ENCODE measurements at regions not wholly inside any gene's neighbourhood (a gene's known extent, or its start where the extent isn't known, plus 50 kb on each side); places are given as distances from the start of the nearest gene placed in this dataset.

DNA sequence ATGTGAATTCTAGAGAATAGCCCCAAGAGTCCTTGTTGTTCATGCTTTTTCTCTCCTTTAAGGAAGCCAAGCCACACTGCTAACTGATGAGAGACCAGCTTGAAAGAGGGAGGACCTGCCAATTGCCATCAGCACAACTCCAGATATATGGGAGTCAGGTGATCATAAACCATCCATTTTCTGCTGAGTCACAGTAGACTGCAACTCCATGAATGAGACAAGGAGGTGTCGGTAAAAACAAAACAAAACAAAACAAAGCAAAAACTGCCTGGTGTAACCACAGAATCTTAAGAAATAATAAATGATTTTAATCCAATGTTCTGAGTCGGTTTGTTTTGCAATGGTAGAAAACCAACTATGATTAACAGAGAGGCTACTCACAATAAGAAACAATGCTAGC, 837.3 kb downstream of the PCDH7 start:
- DNase-seq, result no peak

DNA sequence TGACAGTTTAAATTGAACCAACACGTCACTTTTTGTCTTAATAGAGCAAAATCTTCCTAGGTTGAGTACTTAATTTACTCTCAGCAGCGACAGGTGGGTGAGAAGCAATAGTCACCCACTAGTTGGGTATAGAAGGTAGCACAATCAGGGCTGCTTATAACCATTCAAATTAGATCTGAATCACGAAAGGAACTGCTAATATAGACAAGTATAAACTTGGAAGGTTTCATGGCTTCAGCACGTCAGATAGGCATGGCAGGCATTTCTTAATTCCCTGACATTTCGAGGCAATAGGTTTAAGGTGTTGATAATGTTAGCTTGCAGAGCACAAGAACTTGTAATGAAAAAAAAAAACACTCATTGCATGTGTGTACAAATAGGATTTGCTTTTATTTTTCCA, 853.4 kb downstream of the PCDH7 start:
- no peak for DNase-seq

DNA sequence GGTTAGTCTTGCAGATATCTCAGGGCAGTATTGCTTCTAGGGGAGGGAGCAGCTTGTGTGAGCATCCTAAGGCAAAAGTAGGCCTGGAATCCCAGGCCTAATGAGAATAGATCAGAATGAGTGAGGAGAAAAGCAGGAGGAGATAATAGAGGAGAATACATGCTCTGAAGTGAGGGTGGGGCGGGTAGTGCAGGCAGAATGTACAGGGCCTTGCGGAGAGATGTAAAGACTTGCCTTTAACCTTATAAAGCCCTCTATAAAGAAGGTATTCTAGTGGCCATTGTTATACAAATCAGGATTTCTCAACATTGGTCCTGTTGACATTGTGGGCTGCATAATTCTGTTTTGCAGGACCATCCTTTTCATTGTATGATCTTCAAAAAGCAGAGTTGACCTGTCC, 855.3 kb downstream of the PCDH7 start:
- no peak for DNase-seq

DNA sequence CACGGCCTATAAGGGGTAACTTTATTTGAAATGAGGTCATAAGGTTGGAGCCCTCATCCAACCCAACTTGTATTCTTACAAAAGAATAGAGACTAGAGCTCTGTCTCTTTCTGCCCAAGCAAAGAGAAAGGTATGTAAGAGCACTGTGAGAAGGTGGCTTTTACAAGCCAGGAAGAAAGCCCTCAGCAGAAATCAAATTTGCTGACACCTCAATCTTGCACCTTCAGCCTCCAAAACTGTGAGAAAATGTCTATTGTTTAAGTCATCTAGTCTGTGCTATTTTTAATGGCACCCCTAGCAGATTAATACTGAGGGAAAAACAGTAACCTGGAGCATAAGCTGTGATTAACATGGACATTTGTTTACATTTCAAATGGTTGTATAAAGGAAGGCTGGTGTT, 860.7 kb downstream of the PCDH7 start:
- no peak for DNase-seq

DNA sequence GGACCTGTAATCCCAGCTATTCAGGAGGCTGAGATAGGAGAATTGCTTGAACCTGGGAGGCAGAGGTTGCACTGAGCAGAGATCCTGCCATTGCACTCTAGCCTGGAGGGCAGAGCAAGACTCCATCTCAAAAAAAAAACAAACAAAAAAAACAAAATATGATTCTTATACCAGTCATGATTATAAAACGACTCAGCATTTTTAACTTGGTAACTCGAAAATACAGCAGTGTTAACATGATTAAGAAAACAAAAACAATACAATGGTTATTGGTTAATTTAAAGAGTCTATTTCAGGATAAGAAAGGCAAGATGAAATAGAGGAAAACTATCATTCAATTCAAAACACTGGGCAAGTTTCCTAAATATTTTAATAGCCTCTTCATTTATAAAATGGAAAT, 865.3 kb downstream of the PCDH7 start:
- DNase-seq, result no peak

DNA sequence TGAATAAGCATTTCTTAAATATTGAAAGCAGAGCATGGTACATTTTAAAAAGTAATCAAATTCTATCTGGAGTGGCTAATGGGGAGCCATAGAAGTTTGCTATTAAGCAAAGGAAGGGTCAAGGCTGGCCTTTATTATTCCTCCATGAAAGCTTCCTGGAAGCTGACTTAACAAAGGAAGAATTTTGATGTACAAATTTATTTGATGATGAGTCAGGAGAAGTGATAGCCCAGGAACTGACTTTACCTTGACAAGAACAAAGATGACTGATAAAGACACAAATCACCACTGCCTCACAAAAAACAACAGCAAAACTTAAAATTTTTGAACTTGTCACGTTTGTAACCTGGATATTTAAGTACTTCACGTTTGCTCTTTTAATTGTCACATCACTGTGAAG, 872.1 kb downstream of the PCDH7 start:
- no peak for DNase-seq

DNA sequence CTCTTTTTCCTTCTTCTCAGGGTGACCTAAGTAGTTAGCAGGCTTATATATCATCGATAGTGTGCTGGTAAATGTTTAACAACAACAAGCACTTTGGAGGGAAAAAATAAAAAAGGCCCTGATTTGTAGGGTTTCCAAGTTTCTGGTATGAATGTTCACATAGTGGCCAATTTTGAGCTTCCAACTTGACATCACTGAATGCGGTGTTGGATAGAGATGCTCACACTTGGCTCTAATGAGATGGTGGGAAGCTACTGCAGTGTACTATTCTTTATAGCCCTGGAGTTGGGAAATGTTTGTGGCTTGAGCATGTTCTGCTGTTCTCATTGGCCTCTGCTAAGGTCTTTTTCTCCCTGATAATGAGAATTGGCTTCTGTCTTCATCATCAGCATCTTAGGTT, 875.3 kb downstream of the PCDH7 start:
- DNase-seq, result no peak

DNA sequence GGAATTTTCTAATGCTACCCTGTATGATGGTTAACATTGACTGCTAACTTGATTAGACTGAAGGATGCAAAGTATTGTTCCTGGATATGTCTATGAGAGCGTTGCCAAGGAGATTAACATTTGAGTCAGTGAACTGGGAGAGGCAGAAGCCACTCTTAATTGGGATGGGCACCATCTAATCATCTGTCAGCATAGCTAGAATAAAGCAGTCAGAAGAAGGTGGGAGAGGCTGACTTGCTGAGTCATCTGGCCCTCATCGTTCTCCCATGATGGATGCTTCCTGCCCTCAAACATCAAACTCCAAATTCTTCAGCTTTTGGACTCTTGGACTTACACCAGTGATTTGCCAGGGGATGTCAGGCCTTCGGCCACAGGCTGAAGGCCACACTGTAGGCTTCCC, 878.5 kb downstream of the PCDH7 start:
- no peak for DNase-seq

DNA sequence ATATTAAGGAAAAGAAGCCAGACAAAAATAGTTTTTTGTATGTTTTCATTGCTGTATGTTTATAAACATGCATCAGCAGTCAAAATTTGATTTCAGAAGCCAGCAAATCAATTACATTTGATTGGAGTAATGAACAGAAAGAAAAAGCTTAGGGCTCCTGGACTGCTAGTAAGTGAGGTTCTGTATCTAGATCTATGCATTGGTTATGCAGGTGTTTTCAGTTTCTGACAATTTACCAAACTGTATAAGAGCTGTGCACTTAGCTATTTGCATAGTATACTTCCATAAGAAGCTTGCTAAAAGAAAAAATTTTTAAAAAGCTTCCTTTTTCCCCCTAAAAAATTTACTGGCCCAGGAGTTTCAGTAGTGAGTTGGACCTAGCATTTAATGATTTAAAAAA, 881.6 kb downstream of the PCDH7 start:
- no peak for DNase-seq

DNA sequence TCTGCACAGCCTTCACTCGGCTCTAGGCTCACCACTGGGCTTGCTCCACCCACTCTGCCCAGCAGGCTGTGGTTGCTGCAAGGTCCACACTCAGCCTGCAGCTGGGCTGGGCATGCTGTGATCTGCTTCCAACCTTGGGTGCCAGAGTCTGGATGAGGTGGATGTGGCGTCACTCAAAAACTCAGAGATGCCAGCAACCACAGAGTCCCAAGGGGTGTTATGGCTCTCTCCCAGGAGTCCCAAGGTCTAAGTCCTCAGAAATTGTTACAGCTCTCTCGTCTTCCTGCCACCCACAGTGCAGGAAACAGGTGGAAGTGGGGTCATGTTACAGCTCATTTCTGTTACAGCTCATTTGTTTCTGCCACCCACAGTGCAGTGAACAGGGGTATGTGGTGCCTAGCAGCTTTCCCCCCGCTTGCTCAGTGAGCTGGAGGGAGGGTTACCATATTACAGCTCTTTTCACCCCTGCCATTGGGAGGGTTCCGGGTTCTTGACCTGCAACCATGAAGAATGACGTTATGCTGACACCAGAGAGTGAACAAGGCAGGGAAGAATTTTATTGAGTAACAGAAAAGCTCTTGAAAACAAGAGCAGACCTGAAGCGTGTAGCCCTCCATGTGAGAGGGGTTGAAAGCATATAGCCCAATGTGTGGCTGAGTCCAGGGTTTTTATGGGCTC, 893.9 kb downstream of the PCDH7 start:
- no peak for DNase-seq

DNA sequence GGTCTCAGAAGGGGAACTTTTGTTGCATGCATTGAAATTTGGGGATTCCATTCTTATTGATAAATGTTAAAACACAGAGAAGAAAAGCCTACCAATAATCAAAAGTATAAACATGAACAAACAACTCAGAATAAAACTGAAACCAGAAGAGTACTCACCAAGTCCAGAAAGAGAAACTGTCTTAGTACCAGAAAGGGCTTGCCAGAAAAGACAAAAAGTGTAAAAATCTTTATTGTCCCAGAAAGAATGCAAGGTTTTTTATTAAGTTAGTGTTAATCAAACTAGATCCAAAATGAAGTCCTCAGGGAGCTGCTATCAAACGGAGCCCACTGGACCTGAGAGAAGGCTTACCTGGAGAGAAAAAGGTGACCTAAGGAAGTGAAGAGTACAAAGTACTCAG, 897.5 kb downstream of the PCDH7 start:
- no peak for DNase-seq

DNA sequence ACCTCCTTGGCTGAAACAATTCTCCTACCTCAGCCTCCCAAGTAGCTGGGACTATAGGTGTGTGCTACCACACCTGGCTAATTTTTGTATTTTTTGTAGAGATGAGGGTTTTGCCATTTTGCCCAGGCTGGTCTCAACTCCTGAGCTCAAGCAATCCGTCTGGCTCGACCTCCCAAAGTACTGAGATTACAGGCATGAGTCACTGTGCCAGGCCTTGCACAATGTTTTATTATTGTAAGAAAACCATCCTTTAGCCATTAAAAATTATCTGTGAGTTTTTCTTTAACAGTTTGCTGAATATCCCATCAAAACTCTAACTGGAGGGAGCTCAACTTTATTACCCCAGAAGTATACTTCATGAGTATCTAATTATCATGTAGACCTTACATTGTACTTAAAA, 900.3 kb downstream of the PCDH7 start:
- no peak for DNase-seq

DNA sequence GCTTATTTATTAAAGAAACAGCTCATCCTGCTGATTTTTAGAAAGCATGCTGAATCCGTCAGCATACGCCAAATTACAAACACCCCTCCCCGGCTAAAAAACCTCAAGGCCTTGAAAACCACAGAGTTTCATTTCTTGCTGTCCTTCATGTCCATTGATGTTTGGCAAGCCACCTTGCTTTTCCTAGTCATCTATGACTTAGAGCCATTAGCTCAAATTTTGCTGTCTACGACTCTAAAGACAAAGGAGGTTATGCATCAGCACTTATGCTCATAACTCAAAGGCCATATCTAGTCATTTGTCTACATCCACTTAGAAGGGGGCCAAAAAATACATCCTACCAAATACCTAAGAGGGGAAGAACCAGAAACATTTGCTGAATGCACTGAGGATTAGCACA, 925.1 kb downstream of the PCDH7 start:
- no peak for DNase-seq

DNA sequence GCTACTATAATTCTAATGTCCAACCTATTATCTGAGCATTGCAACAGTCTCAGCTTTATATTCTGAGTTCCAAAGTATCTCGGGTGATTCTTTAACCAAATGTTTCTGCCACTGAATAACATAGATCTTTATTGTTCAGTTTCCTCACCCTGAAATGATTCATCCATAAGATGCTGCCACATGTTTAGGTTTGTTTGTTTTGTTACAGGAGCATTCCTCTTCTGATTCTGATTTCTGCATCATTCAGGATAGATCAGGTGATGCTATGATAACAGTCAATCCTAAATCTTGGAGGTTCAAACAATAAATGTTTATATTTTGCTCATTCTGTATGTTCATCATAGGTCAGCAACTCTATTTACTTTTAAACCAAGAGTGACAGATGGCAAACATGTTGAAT, 927.6 kb downstream of the PCDH7 start:
- DNase-seq, result no peak

DNA sequence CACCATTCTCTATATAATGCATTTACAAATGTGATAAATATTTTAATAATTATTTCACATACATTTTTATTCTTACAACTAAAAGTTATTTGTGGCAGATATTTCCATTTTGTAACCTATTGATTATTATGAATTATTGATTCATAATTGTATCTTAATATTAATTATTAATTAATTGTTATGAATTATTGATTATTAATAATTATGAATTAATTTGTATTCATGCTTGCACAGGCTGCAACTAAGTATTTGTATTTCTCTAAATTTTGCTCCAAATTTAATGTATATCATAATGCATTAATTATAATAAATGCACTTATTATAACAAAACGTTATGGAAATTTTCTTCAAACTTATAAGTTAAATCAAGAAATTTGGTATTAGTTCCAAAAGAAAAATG, 929.7 kb downstream of the PCDH7 start:
- DNase-seq, result no peak

DNA sequence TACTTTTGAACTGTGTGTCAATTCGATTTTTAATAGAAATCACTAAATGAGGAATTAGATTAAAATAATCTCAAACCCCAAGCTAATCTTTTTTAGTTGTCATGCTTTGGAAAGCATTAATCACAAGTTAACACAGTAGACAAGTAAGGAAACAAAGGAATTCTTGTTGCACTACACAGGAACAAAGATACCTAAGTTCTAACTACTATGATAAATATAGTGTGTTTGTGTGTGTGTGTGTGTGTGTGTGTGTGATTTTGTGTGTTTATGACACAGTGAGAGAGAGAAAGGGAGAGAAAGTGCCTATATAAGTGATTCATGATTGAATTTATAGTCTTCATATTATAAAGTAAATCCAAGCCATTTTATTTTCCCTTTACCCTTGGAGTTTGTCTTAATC, 931.4 kb downstream of the PCDH7 start:
- DNase-seq, result no peak

DNA sequence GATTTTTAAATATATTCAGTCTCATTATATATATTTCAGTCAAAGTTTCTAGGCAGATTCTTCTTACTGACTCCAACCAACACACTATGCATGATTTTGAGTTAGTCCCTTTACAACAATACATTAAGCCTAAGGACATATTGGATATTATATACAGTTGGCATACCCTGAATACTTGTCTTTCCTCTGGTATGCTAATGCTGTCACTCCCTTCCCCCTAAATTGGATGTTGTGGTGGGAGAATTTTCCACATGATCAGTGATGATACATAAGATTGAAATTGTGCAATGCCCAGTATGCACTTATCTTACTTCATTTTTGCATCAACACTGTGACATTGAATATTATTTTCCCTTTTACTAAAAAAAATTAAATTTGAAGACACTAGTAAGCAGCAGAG, 935.2 kb downstream of the PCDH7 start:
- no peak for DNase-seq

DNA sequence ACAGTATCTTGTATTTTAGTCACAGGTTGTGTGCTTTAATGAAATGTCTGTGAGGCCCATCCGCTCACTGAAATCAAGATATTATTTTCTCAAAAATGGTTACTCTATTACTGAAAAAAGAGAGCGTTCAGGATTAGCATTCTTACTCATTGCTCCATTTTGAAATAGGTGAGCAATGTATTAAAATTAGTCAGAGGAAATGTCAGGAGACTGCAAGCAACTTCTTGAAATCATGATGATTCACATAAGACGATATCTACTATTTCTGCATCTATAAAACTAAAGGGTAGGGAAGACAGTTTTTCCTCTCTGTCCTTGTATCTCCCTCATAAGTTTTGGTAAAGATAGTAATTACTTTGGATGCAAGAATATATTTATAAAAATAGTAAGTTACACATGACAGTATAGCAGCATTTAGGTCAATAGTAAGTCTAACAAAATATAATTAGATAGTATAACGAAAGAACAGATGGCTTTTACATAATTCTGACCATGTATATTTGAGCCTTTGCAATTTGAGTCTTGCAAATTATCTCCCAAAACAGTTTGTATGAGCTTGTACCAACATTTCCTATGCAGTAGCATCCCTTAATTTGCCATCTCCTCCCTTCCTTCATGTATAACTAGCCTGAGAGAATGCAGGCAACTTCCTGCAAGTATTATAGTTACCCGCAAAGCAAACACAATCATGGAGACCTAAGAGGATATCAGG, 937.8 kb downstream of the PCDH7 start:
- peak; percentile 8 for DNase-seq

DNA sequence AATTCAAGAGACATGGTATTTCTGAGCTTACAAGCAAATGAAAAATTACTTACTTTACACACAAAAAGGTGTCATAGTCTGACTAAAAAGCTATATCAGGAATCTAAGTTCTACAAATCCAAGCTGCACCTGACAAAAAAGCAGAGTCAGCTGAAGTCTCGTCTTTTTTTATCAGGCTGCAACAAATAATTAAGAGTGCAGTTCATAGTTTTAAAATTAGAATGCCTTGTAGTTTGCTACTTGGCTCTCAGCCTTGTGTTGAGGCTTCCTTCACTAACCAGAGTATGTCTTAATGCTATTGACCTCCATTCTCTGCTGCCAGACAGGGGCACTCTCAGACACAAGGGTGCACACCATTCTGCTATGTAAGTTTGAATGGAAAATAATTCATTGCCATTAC, 940.7 kb downstream of the PCDH7 start:
- no peak for DNase-seq

DNA sequence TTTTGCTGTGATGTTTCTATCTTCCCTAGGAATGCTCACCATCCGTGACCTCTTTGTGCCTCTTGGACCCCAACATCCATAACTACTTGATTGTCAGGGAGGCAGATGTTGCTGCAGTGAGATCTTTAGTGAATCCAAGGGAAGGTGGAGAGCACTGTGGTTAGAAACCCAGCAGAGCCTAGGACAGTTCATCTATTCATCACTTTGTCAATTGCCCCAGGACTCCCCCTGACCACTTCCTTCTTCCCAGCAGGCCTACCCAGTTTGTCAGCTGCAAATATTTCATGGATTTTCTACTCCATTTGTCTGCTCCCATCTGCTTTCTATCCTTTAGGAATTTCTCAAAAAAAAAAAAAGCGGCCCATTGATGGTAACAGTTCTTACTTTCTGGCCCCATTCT, 942.8 kb downstream of the PCDH7 start:
- no peak for DNase-seq

DNA sequence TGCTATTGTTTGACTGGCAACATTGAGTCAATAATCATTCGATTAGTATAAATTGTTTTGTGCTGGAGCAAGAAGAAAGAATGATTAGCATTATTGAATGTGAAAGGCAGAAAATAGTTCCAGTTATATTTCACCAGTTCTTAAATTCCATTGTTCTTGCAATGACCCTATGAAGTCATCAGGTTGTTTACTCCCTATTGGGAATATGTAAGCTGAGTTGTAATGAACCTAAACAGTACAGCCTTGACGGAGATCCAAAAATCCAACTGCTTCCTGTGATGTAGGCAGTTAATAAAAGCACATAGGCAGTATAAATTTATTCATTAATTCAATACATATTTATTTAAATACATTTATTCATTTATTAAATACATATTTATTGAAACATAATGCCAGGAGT, 947.5 kb downstream of the PCDH7 start:
- DNase-seq, result no peak

DNA sequence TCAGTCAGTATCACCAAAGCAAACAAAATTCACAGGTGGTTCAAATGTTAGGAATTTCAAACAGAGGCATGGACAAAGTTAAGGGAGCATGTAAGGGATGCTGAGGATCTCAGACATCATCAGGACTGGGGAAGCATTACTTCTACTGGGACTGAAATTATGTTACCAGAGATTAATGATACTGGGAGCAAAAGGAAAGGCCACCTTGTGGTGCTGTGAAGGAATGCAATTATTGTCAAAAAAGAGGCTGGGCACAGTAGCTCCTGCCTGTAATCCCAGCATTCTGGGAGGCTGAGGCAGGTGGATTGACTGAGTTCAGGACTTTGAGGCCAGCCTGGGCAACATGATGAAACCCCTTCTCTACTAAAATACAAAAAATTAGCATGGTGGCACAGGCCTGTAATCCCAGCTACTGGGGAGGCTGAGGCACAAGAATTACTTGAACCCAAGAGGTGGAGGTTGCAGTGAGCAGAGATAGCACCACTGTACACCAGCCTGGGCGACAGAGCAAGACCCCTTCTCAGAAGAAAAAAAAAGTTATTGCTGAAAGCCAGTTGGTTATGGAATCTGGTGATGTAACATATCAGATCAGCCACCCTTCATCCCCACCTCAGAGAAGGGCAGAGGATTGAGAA, 954.3 kb downstream of the PCDH7 start:
- no peak for DNase-seq

DNA sequence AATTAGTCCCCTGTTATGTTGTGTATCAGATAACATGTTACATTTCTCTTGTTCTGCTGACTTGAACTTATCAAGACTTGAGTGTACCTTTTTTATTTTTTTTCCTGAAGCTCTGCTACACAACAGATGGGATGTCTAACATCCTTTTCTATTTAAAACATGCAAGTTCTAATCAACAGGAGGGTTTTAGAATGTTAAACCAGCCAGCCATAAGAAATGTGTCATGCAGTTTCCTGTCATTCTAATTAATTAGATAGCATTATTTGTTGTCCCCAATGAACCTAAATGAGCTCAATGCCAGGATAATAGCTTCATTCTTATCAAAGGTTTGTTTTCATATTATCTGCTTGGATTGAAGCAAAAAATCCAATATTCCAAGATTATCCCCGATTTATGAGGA, 958.2 kb downstream of the PCDH7 start:
- no peak for DNase-seq

DNA sequence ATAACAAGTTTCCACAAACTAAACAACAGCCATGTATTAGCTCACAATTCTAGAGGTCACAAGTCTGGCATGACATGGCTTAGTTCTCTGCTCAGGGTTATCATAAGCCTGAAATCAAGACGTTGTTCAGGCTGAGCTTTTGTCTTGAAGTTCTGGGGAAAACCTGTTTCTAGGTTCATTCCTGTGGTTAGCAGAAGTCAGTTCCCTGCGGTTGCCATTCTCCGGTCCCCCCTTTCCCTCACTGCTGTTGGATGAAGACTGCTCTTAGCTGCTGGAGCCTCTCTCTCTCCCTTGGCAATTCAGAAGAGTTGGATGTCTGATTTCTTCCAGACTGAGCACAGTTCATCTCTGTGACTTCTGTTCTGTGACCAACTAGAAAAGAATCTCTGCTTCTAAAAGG, 962.6 kb downstream of the PCDH7 start:
- no peak for DNase-seq

Measured in activated CD4-positive, alpha-beta T cell treated with anti-CD3 and anti-CD28 coated beads, Interleukin-2, Interleukin-6, amounts not matched to agents 100 ng/mL and 50 ng/mL, durations not matched to agents 16 hours and 8 hours (primary cell).